Caki2 (cell line): ENCODE measurements at regions not wholly inside any gene's neighbourhood (a gene's known extent, or its start where the extent isn't known, plus 50 kb on each side); places are given as distances from the start of the nearest gene placed in this dataset.

Experiments used
- DNase-seq: peaks from one replicate; pipeline ENCODE4 v3.0.0-alpha.2; 2015; ENCODE audit warnings: low read depth
- in situ Hi-C: cut with HindIII; loops from 2 replicates; pipeline ENCODE4 v1.10.0; 2016; ENCODE audit warnings: low sequenced_read_pairs, low pct_unique_long_range_greater_than_20kb, mixed read lengths

DNA sequence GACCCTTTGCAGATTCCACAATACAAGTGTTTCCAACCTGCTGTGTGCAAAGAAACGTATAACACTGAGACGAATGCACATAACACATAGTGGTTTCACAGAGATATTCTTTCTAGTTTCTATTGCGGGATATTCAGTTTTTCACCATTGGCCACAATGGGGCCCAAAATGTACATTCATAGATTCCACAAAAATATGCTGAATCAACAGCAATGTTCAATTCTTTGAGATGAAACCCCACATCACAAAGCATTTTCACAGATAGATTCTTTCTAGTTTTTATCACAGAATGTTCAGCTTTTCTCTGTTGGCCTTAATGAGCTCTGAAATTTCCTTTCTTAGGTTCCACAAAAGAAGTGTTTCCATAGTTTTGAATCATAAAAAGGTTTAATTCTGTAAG is 2472.3 kb downstream of the TP53TG3F start:
- no peak for DNase-seq
- in situ Hi-C loops, result no loop called here
